PFSK-1 (cell line): ENCODE measurements at regions not wholly inside any gene's neighbourhood (a gene's known extent, or its start where the extent isn't known, plus 50 kb on each side); places are given as distances from the start of the nearest gene placed in this dataset.

Source experiments
- FOXP2 ChIP-seq: optimal IDR thresholded peaks from 2 replicates; pipeline ENCODE3; 2011; ENCODE audit warnings: borderline replicate concordance, control low read depth, inconsistent platforms; ENCODE audit not compliant: insufficient read depth; ENCODE audit errors: extremely low read length, extremely low read depth
- POLR2AphosphoS5 ChIP-seq: IDR thresholded peaks from 2 replicates; pipeline ENCODE4 v1.6.1; 2012; ENCODE audit warnings: low read depth, mild to moderate bottlenecking, control low read depth, low read length, moderate library complexity
- SIN3A ChIP-seq: IDR thresholded peaks from 2 replicates; pipeline ENCODE4 v1.6.1; 2012; ENCODE audit warnings: mild to moderate bottlenecking, low read length, moderate library complexity, borderline replicate concordance; ENCODE audit not compliant: insufficient read depth
- TAF1 ChIP-seq: IDR thresholded peaks from 2 replicates; pipeline ENCODE4 v1.6.1; 2012; ENCODE audit warnings: low read length, control low read depth, borderline replicate concordance; ENCODE audit not compliant: insufficient read depth
- TF ChIP-seq, protein P1 (sequence below), 2 experiments: IDR thresholded peaks; 2 replicates each; pipeline versions ENCODE4 v1.6.1 to v1.8.0; 2011 to 2012; ENCODE audit warnings: low read depth in 2 of 2, low read length in 2 of 2, control low read depth in 1 of 2, inconsistent platforms in 1 of 2, mild to moderate bottlenecking in 1 of 2, moderate library complexity in 1 of 2; ENCODE audit not compliant: insufficient read depth in 1 of 2

DNA sequence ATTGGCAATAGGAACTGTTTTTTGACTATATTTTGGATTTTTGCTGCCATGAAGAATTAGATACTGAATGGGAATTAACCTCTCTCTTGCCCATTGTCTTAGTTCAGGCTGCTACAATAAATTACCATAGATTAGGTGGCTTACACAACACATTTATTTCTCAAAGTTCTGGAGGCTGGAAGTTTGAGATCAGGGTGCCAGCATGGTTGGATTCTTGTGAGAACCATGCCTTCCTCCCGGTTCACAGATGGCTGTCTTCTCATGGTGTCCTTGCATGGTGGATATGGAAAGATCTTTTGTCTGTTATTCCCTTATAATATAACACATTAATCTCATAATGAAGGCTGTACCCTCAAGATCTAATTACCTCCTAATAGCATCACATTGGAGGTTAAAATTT lies 836.4 kb downstream of the SLC4A3 start:
- TF ChIP-seq TAF1 (no peak), FOXP2 (no peak), SIN3A (no peak), POLR2AphosphoS5 (no peak)
- TF ChIP-seq, protein P1, sequence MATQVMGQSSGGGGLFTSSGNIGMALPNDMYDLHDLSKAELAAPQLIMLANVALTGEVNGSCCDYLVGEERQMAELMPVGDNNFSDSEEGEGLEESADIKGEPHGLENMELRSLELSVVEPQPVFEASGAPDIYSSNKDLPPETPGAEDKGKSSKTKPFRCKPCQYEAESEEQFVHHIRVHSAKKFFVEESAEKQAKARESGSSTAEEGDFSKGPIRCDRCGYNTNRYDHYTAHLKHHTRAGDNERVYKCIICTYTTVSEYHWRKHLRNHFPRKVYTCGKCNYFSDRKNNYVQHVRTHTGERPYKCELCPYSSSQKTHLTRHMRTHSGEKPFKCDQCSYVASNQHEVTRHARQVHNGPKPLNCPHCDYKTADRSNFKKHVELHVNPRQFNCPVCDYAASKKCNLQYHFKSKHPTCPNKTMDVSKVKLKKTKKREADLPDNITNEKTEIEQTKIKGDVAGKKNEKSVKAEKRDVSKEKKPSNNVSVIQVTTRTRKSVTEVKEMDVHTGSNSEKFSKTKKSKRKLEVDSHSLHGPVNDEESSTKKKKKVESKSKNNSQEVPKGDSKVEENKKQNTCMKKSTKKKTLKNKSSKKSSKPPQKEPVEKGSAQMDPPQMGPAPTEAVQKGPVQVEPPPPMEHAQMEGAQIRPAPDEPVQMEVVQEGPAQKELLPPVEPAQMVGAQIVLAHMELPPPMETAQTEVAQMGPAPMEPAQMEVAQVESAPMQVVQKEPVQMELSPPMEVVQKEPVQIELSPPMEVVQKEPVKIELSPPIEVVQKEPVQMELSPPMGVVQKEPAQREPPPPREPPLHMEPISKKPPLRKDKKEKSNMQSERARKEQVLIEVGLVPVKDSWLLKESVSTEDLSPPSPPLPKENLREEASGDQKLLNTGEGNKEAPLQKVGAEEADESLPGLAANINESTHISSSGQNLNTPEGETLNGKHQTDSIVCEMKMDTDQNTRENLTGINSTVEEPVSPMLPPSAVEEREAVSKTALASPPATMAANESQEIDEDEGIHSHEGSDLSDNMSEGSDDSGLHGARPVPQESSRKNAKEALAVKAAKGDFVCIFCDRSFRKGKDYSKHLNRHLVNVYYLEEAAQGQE (IDR thresholded peaks at IDR 0.05; ENCODE audit: insufficient read depth in 1 of 2, low read depth in 2 of 2, low read length in 2 of 2): no peak

DNA sequence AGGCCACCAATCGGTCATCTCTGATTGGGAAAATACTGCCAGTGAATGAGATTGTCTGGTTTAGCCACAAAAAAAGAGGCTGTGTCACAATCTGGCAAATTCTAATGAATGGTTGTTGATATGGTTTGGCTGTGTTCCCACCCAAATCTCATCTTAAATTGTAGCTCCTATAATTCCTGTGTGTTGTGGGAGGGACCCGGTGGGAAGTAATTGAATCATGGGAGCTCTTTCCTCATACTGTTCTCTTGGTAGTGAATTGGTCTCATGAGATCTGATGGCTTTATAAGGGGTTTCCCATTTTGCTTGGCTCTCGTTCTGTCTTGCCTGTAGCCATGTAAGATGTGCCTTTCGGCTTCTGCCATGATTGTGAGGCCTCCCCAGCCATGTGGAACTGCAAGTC lies 838.3 kb downstream of the SLC4A3 start:
- TF ChIP-seq POLR2AphosphoS5: no peak
- TF ChIP-seq FOXP2: no peak
- no peak for TF ChIP-seq TAF1
- TF ChIP-seq, protein P1 (IDR thresholded peaks at IDR 0.05; ENCODE audit: insufficient read depth in 1 of 2, low read depth in 2 of 2, low read length in 2 of 2): no peak
- TF ChIP-seq SIN3A: no peak

DNA sequence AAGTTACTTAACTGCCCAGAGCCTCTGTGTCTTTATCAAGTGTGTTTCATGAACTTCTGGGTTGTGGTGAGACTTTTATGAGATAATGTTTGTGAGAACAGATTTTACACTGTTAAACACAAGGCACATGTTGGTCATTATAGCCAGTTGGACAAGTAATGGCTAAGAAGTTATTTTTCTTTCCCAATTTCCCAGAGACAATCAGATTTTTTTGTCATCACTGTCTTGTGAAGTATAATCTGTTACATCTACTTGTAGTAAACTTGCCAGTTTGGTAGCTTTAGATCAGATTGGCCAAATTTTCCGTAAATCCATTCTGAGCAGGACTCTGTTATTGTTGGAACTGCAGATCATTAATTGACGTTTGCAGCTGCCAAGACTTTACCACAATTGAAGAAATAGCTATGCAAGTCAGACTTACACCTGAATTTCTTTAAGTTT lies 838.8 kb downstream of the SLC4A3 start:
- TF ChIP-seq, protein P1 (IDR thresholded peaks at IDR 0.05; ENCODE audit: insufficient read depth in 1 of 2, low read depth in 2 of 2, low read length in 2 of 2): no peak
- TF ChIP-seq FOXP2 (no peak), SIN3A (no peak)

DNA sequence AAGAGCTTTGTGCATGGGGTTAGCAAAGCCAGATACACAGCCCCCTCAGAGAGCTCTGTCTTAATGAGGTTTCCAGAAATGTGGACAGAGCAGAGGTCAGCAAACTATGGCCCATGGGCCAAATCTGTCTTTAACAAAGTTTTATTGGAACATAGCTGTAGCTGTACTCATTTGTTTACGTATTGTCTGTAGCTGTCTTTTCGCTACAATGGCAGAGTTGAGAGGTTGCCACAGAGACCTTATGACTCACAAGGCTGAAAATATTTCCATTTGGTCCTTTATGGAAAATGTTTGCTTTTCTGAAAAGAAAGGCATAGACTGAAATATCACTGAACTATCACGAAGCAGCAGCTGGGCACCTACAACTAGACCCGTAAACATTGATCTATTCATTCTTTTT lies 841.8 kb downstream of the SLC4A3 start:
- TF ChIP-seq TAF1 (no peak), SIN3A (no peak), POLR2AphosphoS5 (no peak), FOXP2 (no peak)
- TF ChIP-seq, protein P1 (IDR thresholded peaks at IDR 0.05; ENCODE audit: insufficient read depth in 1 of 2, low read depth in 2 of 2, low read length in 2 of 2): no peak

DNA sequence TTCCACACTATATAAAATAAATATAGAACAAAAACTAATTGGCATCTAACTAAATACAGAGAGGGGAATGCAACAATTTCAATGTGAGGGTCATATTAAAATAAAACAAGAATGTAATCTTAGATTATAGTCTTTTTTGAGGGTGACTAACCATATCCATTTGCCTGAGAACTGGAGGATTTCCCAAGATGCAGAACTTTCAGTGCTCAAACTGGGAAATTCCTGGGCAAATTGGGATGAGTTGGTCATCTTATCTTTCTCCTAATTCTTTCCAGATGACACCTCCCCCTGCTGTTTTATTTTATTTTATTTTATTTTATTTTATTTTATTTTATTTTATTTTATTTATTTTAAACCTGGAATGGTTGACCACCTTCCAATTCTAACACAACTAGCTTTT lies 846.2 kb downstream of the SLC4A3 start:
- no peak for TF ChIP-seq SIN3A
- TF ChIP-seq, protein P1 (IDR thresholded peaks at IDR 0.05; ENCODE audit: insufficient read depth in 1 of 2, low read depth in 2 of 2, low read length in 2 of 2): no peak
- TF ChIP-seq FOXP2: no peak
- TF ChIP-seq POLR2AphosphoS5: no peak
- TF ChIP-seq TAF1: no peak
